PC-9 (cell line): ENCODE measurements at regions not wholly inside any gene's neighbourhood (a gene's known extent, or its start where the extent isn't known, plus 50 kb on each side); places are given as distances from the start of the nearest gene placed in this dataset.

Source experiments
- BruUV-seq: library from RNA; stranded (reverse); fragments of 400-500 nt; replicated peaks from 2 replicates; lab custom pipeline; 2021; lab: Mats Ljungman, UMichigan
- CTCF ChIA-PET: fragments of 300-600 bp; sonication (Branson Sonifier 250); formaldehyde crosslinking; loops from one replicate; lab custom pipeline; 2022; ENCODE audit warnings: antibody characterized with exemption; lab: Charles Lee
- POLR2A ChIA-PET: fragments of 300-600 bp; sonication (Branson Sonifier 250); formaldehyde crosslinking; loops from one replicate; lab custom pipeline; 2022; ENCODE audit warnings: antibody characterized with exemption; ENCODE audit not compliant: unreplicated experiment; lab: Charles Lee
- DNase-seq, 2 experiments: peaks; one replicate each; pipeline versions ENCODE4 v3.0.0 to v3.0.0-alpha.2; 2015 to 2022; ENCODE audit warnings: mixed read lengths in 1 of 2
- H2AFZ ChIP-seq: fragments of 200-600 bp; sonication (generic); 2 replicates; pipeline ENCODE4 v1.8.1; 2017; ENCODE audit warnings: antibody characterized with exemption
- H3F3A ChIP-seq: fragments of 200-600 bp; sonication (generic); 2 replicates; pipeline ENCODE4 v1.8.1; 2017; ENCODE audit warnings: antibody characterized with exemption, mild to moderate bottlenecking, low read depth; ENCODE audit not compliant: insufficient read depth
- H3K27ac ChIP-seq: fragments of 200-600 bp; sonication (generic); 2 replicates; pipeline ENCODE4 v1.6.1; 2016; ENCODE audit warnings: mixed run types
- H3K27me3 ChIP-seq: fragments of 200-600 bp; sonication (generic); 2 replicates; pipeline ENCODE4 v1.6.1; 2016; ENCODE audit warnings: low read depth, mixed run types; ENCODE audit not compliant: insufficient read depth
- H3K36me3 ChIP-seq: fragments of 200-600 bp; sonication (generic); 2 replicates; pipeline ENCODE4 v1.6.1; 2016; ENCODE audit warnings: low read depth, mixed run types
- H3K4me1 ChIP-seq: fragments of 200-600 bp; sonication (generic); replicated peaks from 2 replicates; pipeline ENCODE4 v1.6.1; 2016; ENCODE audit warnings: mixed run types; ENCODE audit not compliant: insufficient read depth
- H3K4me2 ChIP-seq: fragments of 200-600 bp; sonication (generic); 2 replicates; pipeline ENCODE4 v1.6.1; 2017; ENCODE audit warnings: mixed run types
- H3K4me3 ChIP-seq: fragments of 200-600 bp; sonication (generic); 2 replicates; pipeline ENCODE4 v1.6.1; 2016; ENCODE audit warnings: mixed run types
- H3K79me2 ChIP-seq: fragments of 200-600 bp; sonication (generic); 2 replicates; pipeline ENCODE4 v1.6.1; 2017; ENCODE audit warnings: low read depth, mixed run types
- H3K9me2 ChIP-seq: fragments of 200-600 bp; sonication (generic); 2 replicates; pipeline ENCODE4 v1.8.1; 2017; ENCODE audit warnings: mild to moderate bottlenecking; ENCODE audit not compliant: insufficient read depth
- H3K9me3 ChIP-seq: fragments of 200-600 bp; sonication (generic); 2 replicates; pipeline ENCODE4 v1.8.1; 2016; ENCODE audit warnings: low read depth; ENCODE audit not compliant: insufficient read depth
- H4K20me1 ChIP-seq: fragments of 200-600 bp; sonication (generic); 2 replicates; pipeline ENCODE4 v1.8.1; 2017; ENCODE audit not compliant: insufficient read depth
- EZH2 ChIP-seq: fragments of 200-600 bp; sonication (generic); IDR thresholded peaks from 2 replicates; pipeline ENCODE4 v1.8.0; 2017; ENCODE audit warnings: antibody characterized with exemption, low read depth
- intact Hi-C: fragments of 100-400 bp; cut with micrococcal nuclease; formaldehyde crosslinking; loops from one replicate; pipeline ENCODE4 v1.10.0; 2022; ENCODE audit not compliant: unreplicated experiment
- TF ChIP-seq, protein P1 (sequence below): fragments of 200-600 bp; sonication (generic); conservative IDR thresholded peaks from 2 replicates; pipeline ENCODE4 v1.6.1; 2017; ENCODE audit warnings: mixed run types, antibody characterized with exemption, mild to moderate bottlenecking, moderate library complexity

DNA sequence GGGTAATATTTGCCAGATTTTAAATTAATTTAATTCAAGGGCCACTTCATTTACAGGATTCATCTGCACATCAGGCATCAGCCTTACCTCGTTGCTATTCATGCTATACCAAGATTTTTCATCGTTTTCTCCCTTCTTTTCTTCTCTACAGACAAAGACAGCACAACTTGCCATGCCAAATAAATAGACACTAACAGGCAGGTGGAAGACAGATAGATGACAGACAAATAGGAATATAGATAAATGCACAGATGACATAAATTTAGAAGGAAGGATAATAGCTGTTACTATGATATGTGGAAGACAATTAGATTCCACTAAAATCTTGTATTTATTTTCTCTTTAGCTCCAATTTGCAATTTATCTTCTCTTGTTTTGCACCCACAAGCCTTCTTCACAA lies 164.5 kb upstream of the ARX start:
- CTCF ChIA-PET, result no interaction called here
- TF ChIP-seq, protein P1, sequence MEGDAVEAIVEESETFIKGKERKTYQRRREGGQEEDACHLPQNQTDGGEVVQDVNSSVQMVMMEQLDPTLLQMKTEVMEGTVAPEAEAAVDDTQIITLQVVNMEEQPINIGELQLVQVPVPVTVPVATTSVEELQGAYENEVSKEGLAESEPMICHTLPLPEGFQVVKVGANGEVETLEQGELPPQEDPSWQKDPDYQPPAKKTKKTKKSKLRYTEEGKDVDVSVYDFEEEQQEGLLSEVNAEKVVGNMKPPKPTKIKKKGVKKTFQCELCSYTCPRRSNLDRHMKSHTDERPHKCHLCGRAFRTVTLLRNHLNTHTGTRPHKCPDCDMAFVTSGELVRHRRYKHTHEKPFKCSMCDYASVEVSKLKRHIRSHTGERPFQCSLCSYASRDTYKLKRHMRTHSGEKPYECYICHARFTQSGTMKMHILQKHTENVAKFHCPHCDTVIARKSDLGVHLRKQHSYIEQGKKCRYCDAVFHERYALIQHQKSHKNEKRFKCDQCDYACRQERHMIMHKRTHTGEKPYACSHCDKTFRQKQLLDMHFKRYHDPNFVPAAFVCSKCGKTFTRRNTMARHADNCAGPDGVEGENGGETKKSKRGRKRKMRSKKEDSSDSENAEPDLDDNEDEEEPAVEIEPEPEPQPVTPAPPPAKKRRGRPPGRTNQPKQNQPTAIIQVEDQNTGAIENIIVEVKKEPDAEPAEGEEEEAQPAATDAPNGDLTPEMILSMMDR, result no peak
- no peak for TF ChIP-seq EZH2
- Histone ChIP-seq H3K4me2 (no peak overlapping the region), H3K4me3 (no peak overlapping the region), H3K27me3 (0 out of 2 replicates have a peak, but pooled peaks cover 4% of the 10 kb centered on the region), H3K27ac (no peak overlapping the region), H3K36me3 (no peaks in the 10 kb centered on the region), H3K79me2 (no peaks in the 10 kb centered on the region), H3K9me3 (no peaks in the 10 kb centered on the region), H3F3A (no peaks in the 10 kb centered on the region), H3K4me1 (no peaks in the 10 kb centered on the region), H4K20me1 (no peaks in the 10 kb centered on the region), H3K9me2 (no peaks in the 10 kb centered on the region), H2AFZ (no peak overlapping the region)
- BruUV-seq, result no TSS peak
- POLR2A ChIA-PET, result no interaction called here
- intact Hi-C loops, result no loop called here
- no peak for DNase-seq

DNA sequence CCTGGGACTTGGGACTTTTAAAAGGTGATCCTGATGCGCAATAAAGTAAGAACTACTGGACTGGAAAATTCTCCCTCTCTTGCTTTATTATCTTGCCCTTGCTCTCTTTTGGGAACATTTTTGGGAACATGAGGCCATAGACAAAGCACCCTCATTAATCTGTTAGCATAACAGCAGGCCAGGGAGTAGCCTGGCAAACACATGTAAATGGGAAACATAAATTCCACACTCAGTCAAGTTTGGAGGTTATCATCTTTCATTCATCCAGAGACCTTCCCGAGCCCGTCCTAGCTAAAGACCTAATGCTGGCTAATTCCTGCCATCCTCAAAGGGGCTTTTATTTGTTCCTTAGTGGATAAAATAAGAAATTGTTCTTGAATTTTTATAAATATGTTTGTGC lies 162.8 kb upstream of the ARX start:
- no peak for TF ChIP-seq EZH2
- TF ChIP-seq, protein P1, result no peak
- no peaks in the 10 kb centered on the region for H3K9me3 ChIP-seq
- H3K36me3 ChIP-seq, result no peaks in the 10 kb centered on the region
- H3K27ac ChIP-seq, result no peak overlapping the region
- no peak overlapping the region for H2AFZ ChIP-seq
- no peak for DNase-seq
- no peaks in the 10 kb centered on the region for H3K9me2 ChIP-seq
- CTCF ChIA-PET, result no interaction called here
- no peak overlapping the region for H3K4me2 ChIP-seq
- no peaks in the 10 kb centered on the region for H3K79me2 ChIP-seq
- H4K20me1 ChIP-seq, result no peaks in the 10 kb centered on the region
- no peaks in the 10 kb centered on the region for H3K4me1 ChIP-seq
- H3K4me3 ChIP-seq, result no peak overlapping the region
- POLR2A ChIA-PET, result no interaction called here
- no TSS peak for BruUV-seq
- H3K27me3 ChIP-seq, result 0 out of 2 replicates have a peak, but pooled peaks cover 4% of the 10 kb centered on the region
- no peaks in the 10 kb centered on the region for H3F3A ChIP-seq
- intact Hi-C loops, result no loop called here

DNA sequence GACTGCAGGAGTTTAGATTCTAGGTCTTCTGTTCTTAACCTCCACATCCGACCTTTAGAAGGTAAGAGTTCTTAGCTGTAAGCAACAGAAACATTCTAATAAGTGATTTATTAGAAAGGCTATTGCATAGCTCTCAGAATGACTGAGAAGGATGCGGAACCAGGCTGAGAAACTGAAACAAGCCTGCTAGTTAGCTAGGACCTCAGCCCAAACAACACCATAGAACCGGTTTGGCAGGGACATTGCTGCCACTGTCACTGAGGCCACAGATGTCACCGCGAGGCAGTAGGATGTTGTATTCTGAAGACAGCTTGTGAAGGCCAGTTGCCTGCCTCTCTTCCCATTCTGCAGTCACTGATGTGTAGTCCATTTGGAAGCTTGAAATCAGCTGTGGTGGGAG lies 160.0 kb upstream of the ARX start:
- no peaks in the 10 kb centered on the region for H3F3A ChIP-seq
- no TSS peak for BruUV-seq
- no peak overlapping the region for H2AFZ ChIP-seq
- no peaks in the 10 kb centered on the region for H4K20me1 ChIP-seq
- no peak overlapping the region for H3K4me2 ChIP-seq
- intact Hi-C loops, result no loop called here
- no peak overlapping the region for H3K27ac ChIP-seq
- TF ChIP-seq, protein P1, result no peak
- no peak for TF ChIP-seq EZH2
- no peaks in the 10 kb centered on the region for H3K9me2 ChIP-seq
- no peaks in the 10 kb centered on the region for H3K4me1 ChIP-seq
- no peaks in the 10 kb centered on the region for H3K79me2 ChIP-seq
- CTCF ChIA-PET, result no interaction called here
- H3K27me3 ChIP-seq, result 0 out of 2 replicates have a peak, but pooled peaks cover 4% of the 10 kb centered on the region
- no peaks in the 10 kb centered on the region for H3K9me3 ChIP-seq
- H3K36me3 ChIP-seq, result no peaks in the 10 kb centered on the region
- DNase-seq, result no peak
- no peak overlapping the region for H3K4me3 ChIP-seq
- POLR2A ChIA-PET, result no interaction called here
